GM19438 (cell line): ENCODE measurements at regions not wholly inside any gene's neighbourhood (a gene's known extent, or its start where the extent isn't known, plus 50 kb on each side); places are given as distances from the start of the nearest gene placed in this dataset.

Experiments used
- ATAC-seq: cut with Tn5 transposase; IDR thresholded peaks from one replicate; pipeline ENCODE4 v1.9.1; 2021; ENCODE audit warnings: low read depth; ENCODE audit not compliant: unreplicated experiment

DNA sequence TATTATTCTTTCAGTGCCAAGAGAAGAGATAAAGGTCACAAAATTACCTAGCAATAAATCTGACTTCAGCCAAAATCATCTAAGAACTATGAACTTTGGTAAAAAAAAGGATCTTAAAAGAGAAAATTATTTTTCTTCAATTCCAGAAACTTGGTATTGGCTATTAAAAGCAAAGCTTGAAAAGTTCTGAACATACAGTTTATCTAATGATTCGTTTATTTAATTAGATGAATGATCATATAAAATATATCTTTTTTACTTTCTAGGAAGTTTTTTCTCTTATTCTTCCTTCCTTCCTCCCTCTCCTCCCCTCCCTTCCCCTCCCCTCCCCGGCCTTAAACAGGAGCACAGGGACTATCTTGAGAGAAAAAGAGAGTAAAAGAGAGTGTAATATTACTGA lies 536.1 kb downstream of the SOX11 start:
- no peak for ATAC-seq

DNA sequence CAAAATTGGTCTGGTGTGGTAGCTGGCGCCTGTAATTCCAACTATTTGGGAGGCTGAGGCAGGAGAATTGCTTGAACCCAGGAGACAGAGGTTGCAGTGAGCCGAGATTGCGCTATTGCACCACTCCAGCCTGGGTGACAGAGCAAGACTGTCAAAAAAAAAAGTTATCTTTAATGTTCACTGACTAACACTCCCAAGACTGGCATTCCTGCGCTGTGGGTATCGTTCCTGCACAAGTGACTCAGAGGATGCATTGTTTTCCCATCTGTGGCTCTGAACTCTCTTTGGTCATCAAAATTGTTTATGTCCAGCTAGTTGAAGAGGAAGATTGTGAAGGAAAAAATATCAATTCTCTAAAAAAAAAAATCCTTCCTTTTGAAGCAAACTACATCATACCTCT lies 539.0 kb downstream of the SOX11 start:
- ATAC-seq, result no peak

DNA sequence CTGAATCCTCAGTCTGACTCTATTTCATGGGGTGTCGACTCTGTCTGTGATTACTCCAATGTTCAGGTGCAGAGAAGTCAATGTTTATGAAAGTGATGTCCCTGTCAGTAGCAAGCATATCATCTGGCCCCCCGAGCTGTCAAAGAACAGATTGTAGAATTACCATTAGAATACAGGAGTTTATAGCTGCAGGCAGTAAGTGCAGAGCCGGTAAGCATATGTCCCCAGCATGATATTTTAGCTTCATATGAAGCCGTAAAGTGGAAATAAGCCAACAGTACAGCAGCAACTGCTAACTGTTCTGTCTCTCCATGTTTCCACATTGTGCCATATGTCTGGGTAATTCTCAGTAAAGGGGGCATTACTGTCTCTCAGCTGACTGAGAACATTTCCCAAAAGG lies 541.8 kb downstream of the SOX11 start:
- ATAC-seq, result no peak

DNA sequence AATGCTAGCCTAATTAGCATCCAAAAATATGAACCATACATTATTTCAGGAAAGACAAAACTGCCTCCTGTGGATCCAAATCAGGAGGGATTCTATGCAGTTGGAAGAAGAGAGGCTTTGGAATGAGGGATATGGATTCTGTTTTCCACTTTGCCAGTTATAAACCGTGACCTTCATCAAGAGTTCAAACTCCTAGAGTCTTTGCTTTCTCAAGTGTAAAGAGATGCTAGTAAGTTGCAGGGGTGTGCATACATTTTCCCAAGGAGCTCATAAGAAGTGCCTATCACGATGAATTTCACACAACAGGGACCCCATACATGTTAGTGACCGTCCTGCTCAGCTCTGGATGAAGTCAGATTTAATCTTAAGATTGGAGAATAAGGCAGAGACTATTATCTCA lies 542.5 kb downstream of the SOX11 start:
- ATAC-seq, result no peak

DNA sequence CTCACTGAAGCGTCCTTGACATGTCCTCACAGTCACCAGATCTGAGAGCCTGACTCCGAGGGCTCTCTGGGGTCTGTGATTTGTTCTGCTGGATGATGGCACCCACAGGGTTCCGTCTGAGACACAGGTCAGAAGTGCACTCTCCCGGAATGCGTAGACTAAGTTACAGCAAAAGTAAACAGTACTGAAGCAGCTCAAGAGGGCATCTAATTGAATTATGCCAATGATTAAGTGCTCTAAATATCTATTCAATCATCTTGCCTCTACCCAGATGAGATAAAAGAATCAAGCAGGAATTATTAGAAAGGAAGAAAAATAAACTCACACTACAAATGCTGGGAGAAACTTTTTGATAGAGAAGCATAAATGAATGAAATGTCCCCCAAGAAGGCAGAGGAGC lies 544.1 kb downstream of the SOX11 start:
- no peak for ATAC-seq

DNA sequence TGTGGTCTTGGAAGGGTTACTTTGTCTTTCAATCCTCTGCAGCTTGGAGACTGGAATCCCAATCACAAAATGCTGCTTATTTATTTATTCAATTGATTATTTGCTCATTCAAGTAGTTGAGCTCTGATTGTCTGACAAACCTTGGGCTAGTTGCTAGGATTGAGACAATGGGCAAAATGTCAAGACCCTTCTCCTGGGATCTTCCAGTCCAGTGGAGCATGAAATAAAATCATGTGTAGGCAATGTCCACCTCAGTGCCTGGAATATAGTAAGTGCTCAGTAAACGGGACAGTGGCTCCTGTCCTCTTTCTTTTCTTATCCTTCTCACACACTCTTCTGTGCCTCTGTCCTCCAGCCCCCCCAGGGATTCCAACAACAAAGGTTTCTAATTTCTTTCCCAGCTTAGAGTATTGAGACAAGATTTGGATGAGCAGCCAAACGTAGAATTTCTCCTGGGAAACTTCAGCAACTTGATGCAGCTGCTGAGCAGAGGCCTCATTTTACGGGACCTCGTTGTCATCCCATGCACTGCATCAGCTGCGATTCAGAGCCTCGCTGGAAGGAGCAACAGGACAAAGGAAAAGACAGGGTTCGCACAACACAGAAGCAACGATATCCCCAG lies 545.0 kb downstream of the SOX11 start:
- ATAC-seq, result no peak

DNA sequence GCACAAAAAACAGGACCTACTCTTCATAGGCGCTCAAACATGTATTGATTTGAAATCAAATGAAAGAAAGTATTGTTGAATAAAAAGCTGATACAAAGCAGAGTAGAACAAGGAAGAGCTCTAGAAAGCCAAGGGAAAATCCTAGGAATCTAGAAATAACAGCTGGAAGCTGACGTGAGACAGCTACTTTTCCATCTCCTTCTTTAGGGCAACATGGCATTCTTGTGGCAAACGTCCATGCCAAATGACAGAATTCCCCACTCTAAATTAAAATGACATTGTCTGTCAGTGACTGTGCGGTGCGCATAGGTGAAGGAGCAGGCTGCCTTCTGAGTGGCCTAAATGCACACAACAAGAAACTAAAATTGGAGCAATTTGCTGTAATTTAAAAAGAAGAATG lies 557.4 kb downstream of the SOX11 start:
- no peak for ATAC-seq

DNA sequence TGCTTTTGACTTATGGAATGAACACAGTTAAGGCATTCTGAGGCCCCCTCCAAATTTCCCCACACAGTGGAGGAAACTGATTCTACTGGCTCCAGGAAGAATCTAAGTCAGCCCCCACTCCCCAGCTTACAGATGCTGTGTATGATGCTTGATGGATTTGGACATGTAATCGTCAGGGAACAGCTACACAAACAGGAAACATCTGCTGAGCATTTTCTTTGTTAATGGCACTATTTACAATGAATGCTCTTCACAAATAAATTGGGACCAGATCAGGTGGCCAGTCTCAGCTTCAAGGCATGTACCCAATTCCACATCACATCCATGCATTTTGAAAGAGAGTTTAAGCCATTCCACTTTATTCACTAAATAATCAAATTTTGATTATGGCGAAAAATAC lies 562.3 kb downstream of the SOX11 start:
- ATAC-seq, result no peak

DNA sequence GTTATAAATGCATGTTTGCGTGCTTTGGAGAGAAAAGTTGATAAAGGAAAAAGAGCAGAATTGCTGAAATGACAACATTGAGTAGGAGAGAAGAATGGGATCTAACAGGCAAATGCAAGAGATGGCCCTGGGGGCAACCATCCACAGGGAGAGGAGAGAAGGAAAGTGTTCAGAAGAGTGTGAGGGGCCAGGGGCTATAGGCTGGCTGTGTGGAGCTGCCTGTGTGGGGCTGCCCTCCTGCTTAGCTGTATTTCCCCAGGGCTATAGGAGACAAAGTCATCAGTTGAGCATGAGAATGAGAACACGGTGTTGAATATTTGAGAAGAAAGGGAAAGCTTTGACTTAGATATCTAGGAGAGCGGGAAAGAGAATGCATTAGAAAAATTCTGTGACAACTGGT lies 572.0 kb downstream of the SOX11 start:
- ATAC-seq, result no peak

DNA sequence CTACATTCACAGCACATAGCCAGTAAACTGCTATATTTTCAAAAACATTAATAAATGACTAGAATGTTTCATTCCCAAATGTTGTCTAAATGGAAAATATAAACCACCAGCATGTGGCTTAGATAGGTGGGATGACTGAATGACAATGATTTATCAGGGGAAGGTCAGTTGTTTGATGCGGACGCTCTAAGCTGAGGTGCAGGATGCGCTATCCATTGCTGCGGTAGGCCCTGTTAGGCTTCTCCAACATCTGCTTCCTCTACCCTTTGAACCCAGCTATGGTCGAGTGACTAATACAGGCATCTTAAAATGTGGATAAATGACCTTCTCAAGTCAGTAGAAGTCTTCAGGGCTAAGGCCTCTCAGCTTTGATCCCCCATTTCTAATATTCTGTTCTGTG lies 584.2 kb downstream of the CMPK2 start:
- no peak for ATAC-seq

DNA sequence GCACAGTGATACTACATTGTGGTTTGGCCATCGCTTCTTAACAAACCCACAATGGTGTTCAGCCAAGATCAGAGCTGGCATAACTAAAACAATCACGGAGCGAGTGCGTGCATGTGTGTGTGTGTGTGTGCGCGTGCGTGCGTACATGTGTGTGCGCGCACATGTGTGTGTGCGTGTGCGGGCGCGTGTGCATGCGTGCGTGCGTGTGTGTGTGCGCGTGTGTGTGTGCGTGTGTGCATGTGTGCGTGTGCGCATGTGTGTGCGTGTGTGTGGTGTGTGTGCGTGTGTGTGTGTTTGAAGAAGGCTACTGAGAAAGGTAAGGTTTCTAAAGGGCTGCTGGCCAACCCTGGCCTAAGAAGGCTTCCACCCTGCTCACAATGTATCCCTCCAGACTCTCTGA lies 582.4 kb downstream of the CMPK2 start:
- ATAC-seq, result no peak

DNA sequence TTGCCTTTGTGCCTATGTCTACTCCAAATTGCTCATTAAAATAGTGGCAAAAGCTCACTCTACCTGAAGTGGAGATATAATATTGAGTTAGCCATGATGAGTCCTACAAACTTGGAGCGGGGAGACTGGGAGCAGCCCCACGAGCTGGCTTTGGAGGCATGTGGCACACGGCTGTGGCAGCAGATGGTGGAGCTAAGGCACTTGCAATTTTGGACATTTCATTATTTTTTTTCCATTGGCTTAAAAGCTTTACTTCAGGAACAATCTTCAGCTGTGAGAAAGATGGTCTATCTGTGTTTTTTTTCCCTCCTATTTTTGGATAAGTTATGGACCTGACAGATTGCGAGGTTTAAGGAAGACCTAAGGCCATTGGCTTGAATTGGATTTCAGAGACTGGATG lies 578.3 kb downstream of the CMPK2 start:
- ATAC-seq, result no peak

DNA sequence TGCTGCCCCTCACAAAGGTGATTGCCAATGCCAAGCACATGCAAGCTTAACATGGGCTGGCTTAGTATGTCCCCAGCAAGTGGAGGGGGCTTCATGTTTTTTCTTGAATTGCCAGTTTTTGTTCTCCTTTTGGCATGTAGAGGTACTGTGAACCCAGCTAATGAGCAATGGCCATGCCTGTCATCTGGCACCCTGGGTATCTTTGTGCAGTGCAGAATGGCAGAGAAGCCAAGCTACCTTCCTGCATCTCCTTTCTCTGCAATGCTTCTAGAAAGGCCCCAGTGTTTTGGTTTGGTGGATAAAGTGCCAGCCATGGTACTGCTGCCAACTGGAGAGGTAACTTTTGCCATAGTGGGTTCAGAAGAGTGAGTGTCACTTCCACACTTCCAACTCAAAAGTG lies 576.9 kb downstream of the CMPK2 start:
- ATAC-seq, result no peak

DNA sequence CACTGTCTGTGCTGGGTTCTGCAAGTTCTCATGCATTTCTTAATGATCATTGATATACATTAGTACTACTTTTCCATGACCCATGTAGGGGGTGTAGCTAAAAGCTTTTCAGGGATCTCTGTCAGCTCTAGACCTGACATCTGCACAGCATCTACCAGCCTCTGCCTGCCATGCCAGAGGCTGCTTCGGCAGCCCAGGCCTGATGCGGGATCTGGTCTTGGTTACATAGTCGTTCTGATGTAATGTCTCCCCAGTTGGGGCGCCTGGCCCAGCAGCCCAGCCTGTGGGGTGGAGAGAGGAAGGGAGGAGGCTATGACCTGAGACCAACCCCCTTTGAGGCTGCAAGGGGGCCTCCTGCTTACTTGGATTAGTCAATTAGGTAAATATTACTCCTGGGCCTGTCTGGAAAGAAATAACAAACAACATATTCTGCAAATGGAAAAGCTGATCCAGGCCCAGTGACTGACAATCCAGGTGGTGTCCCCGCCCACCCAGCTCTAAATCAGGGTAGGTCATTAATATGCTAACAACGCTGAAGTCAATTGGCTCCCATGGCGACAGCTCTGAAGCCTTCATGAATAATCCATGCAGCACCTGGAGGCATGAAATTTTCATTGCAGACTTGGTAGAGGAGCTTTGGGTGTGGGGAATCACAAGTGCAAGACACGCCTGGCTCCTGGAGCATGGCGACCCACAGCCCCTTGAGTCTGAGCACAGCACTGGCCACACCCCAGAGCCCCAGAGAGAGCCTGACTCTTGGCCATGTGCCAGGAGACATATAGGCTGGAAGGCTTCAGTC lies 575.3 kb downstream of the CMPK2 start:
- no peak for ATAC-seq

DNA sequence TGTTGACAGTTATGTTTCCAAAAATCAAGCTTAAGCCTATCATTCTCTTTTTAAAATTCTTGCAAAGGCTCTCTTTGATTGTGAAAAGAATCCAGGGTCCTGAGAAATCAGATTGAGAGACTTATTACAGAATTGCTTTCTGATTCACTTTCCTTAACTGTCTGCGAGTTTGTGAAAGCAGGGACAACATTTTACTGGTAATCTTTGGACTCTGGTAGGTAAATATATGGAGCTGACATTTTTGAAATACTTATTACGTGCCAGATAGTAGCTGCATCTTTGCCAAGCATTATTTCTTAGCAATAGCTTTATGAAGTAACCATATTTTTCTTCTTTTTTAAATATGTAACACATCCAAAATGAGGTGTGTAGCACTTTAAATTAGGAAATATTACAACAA lies 570.9 kb downstream of the CMPK2 start:
- no peak for ATAC-seq

DNA sequence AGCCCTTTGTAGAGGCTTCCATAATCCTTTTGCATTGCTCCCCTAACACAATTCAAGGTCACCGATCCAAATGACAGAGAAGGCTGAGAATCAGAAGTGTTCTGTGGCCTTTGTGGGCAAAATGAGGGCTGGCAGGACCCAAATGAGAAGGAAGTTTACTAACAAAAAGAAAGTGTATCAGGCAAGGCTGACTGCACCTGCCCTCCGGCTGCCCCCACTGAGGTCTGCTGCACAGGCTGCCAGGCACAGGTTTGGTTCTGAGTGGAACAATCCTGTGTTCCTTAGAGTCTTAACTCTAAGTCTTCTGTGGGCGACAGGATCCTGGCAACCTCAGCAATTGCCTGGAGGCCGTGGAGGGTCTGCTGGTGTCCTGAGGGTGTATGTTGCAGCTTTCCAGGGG lies 568.5 kb downstream of the CMPK2 start:
- no peak for ATAC-seq

DNA sequence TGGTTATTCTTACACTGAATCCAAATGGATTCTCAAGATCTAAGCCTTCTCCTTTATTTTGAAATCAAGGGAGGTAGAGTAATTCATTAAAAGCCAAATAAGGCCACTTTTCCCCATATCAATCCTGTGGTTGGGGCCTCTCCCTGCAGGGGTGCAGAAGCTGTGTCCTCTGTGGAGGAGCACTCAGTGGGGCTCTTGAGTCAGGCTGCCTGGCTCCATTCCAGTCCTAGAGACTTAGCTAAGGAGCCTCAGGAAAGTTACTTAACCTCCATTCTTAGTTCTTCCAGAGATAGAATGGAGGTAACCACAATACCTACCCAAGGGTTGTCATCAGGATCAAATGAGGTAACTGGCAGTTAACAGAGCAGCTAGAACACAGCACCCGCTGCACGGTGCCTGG lies 564.3 kb downstream of the CMPK2 start:
- ATAC-seq, result no peak

DNA sequence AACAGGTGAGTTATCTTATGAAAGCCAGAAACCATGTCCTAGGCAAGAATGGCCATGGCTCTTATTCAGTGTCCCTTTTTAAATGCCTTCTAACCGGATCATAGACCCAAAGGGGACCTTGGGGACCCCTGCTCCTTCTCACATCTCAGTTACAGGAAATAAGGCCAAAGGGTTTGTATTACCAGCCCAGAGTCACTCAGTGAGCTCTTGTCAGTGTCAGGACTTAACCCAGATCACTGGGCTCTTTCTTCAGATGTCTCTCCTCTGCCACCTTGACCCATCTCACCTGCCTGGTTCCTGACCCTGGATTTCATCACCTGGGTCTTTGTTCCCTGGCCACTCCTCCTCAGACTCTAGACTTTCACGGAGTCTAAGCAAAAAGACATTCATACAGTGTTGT lies 556.7 kb downstream of the CMPK2 start:
- no peak for ATAC-seq

DNA sequence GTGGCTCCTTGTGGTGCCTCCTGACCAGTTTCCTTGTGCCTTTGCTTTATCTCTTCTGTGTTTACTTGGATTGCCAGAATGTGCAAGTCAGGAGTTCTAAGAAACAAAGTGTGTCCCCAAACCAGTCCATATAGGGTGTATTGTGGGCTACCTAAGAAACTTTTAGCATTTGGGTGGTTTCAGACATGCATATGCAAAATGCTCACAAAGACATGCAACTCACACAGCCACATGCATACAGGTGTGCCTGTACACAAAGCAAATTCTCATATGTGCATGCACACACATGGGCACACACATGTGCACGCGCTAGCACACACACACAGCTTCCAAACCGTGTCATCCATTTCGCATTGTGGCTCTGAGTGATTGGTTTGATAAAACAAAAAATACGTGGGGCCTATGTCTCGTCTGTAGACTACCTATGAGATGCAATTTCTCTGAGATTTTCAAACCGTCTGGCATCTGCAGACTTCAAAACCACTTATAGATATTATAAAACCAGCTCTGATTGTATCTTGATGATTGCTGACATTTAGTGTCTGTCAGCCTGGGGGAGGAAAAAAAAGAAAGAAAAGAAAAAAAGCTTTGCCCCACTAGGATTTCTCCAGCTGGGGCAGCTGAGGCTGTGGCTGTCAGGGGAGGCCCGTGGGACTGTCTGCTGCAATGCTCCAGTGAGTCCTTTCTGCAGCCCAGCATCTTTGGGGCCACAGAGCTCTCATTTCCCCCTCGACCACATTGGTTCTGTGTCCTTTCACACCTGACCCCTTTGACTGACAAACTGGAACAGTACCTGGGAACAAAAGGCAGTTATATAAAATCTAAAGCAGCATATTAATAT lies 556.1 kb downstream of the CMPK2 start:
- peak; percentile 95 for ATAC-seq

DNA sequence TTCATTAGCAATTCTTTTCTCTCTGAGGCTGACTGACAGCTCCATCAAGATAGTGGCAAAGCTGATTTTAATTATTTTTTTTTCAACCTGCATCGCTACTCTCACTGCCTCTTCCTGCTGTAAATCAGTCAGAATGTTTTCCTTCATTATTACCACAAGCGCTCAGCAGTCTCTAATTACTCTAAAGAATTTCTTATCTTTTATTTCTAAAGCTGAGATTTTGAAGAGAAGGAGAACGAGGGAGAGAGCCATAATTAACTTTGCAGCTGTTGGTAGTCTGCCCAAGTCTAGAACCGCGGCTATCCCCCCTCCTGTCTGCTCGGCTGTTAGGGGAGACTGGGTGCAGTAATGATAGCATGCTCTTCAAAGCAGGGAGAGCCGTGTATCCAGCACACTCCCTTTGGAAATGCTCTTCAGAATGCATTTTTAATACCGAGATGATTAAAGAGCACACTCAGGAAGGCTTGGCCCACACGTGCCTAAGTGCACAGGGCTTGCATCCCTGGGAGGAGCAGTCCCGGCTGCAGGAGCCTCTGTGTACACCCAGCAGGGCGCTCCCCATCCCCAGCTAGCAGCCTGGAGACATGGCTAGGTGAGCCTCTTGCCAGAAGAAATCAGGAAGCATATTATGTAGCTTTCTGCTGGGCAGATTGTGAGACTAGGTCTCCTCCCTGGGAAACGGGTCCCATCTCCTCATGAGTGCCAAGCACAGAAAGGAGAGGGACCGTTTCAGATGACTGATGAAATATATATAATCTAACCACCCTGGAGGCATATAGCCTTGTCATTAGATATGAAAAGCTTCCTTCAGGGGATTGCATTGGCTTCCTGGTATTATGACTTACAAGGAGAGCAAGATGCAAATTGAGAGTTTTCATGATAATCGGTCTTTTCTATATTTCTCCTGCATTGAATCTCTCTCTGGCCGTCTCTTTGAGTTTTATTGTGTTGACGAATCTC lies 555.2 kb downstream of the CMPK2 start:
- peak; percentile 29 for ATAC-seq
